WTC11 (cell line): ENCODE measurements at regions not wholly inside any gene's neighbourhood (a gene's known extent, or its start where the extent isn't known, plus 50 kb on each side); places are given as distances from the start of the nearest gene placed in this dataset.

ENCODE experiments used
- ATAC-seq: fragments of 200-7000 bp; cut with Tn5 transposase; 2 replicates; pipeline ENCODE4 v1.10.0; 2021; ENCODE audit warnings: mild to moderate bottlenecking, moderate library complexity
- CTCF ChIA-PET: fragments of 300-600 bp; sonication (Branson Sonifier 250); formaldehyde crosslinking; loops from one replicate; lab custom pipeline; 2021; ENCODE audit warnings: antibody characterized with exemption; lab: Charles Lee
- POLR2A ChIA-PET: fragments of 350-600 bp; sonication (Branson Sonifier 250); formaldehyde crosslinking; loops from one replicate; lab custom pipeline; 2021; ENCODE audit warnings: antibody characterized with exemption; lab: Charles Lee
- DNase-seq: peaks from one replicate; pipeline ENCODE4 v3.0.0; 2021; ENCODE audit warnings: low spot score
- H3K27ac Mint-ChIP-seq: 2 replicates; pipeline ENCODE4 v1.8.0; 2021; ENCODE audit warnings: mixed read lengths
- H3K27me3 Mint-ChIP-seq: 2 replicates; pipeline ENCODE4 v1.8.0; 2021; ENCODE audit warnings: low read depth, mild to moderate bottlenecking, moderate library complexity, mixed read lengths
- H3K36me3 Mint-ChIP-seq: 2 replicates; pipeline ENCODE4 v1.8.0; 2021; ENCODE audit warnings: mixed read lengths
- H3K4me1 Mint-ChIP-seq: 2 replicates; pipeline ENCODE4 v1.8.0; 2022; ENCODE audit warnings: mixed read lengths
- H3K4me3 Mint-ChIP-seq: 2 replicates; pipeline ENCODE4 v1.8.0; 2021; ENCODE audit warnings: mild to moderate bottlenecking, moderate library complexity, mixed read lengths
- H3K9me3 Mint-ChIP-seq: 2 replicates; pipeline ENCODE4 v1.8.0; 2021; ENCODE audit warnings: mixed read lengths
- AFF4 ChIP-seq: sonication (generic); formaldehyde crosslinking; IDR thresholded peaks from 2 replicates; pipeline ENCODE4 v1.8.1; 2023; ENCODE audit warnings: mild to moderate bottlenecking, missing genetic modification reagents, borderline replicate concordance
- ATF6 ChIP-seq: sonication (generic); formaldehyde crosslinking; IDR thresholded peaks from 2 replicates; pipeline ENCODE4 v1.8.1; 2023; ENCODE audit warnings: mild to moderate bottlenecking, missing genetic modification reagents
- CTCF ChIP-seq: fragments of 200-600 bp; IDR thresholded peaks from 2 replicates; pipeline ENCODE4 v1.8.0; 2022; ENCODE audit warnings: antibody characterized with exemption
- GTF2I ChIP-seq: fragments of 250-450 bp; sonication (Bioruptor Pico); conservative IDR thresholded peaks from 2 replicates; pipeline ENCODE4 v1.4.0; 2021; ENCODE audit warnings: mild to moderate bottlenecking
- HMGXB4 ChIP-seq: sonication (generic); formaldehyde crosslinking; IDR thresholded peaks from 2 replicates; pipeline ENCODE4 v1.8.1; 2023; ENCODE audit warnings: mild to moderate bottlenecking, moderate library complexity, missing genetic modification reagents
- KAT7 ChIP-seq: sonication (generic); formaldehyde crosslinking; IDR thresholded peaks from 2 replicates; pipeline ENCODE4 v1.8.1; 2023; ENCODE audit warnings: missing genetic modification reagents, mild to moderate bottlenecking, borderline replicate concordance
- MAX ChIP-seq: sonication (generic); formaldehyde crosslinking; IDR thresholded peaks from 2 replicates; pipeline ENCODE4 v1.8.0; 2022; ENCODE audit warnings: mild to moderate bottlenecking, missing genetic modification reagents
- MXD4 ChIP-seq: fragments of 250-450 bp; sonication (Bioruptor Pico); IDR thresholded peaks from 2 replicates; pipeline ENCODE4 v1.8.0; 2021; ENCODE audit warnings: mild to moderate bottlenecking, moderate library complexity, borderline replicate concordance
- NFYB ChIP-seq: sonication (generic); formaldehyde crosslinking; conservative IDR thresholded peaks from 2 replicates; pipeline ENCODE4 v1.8.0; 2022; ENCODE audit warnings: low read depth, missing genetic modification reagents
- STAT6 ChIP-seq: sonication (generic); formaldehyde crosslinking; conservative IDR thresholded peaks from 2 replicates; pipeline ENCODE4 v1.8.1; 2023; ENCODE audit warnings: mild to moderate bottlenecking, low read depth, missing genetic modification reagents, moderate library complexity
- USF2 ChIP-seq: sonication (generic); formaldehyde crosslinking; IDR thresholded peaks from 2 replicates; pipeline ENCODE4 v1.8.1; 2023; ENCODE audit warnings: mild to moderate bottlenecking, missing genetic modification reagents, moderate library complexity
- ZBTB43 ChIP-seq: sonication (generic); formaldehyde crosslinking; IDR thresholded peaks from 2 replicates; pipeline ENCODE4 v1.8.1; 2023; ENCODE audit warnings: mild to moderate bottlenecking, missing genetic modification reagents
- ZNF138 ChIP-seq: sonication (generic); formaldehyde crosslinking; conservative IDR thresholded peaks from 2 replicates; pipeline ENCODE4 v1.8.1; 2022; ENCODE audit warnings: mild to moderate bottlenecking, moderate library complexity, missing genetic modification reagents
- ZNF423 ChIP-seq: fragments of 250-450 bp; sonication (Bioruptor Pico); IDR thresholded peaks from 2 replicates; pipeline ENCODE4 v2.1.2; 2022; ENCODE audit warnings: mild to moderate bottlenecking, moderate library complexity
- ZNF671 ChIP-seq: fragments of 250-450 bp; sonication (Bioruptor Pico); IDR thresholded peaks from 2 replicates; pipeline ENCODE4 v1.8.0; 2021; ENCODE audit warnings: mild to moderate bottlenecking
- ZSCAN18 ChIP-seq: fragments of 250-450 bp; sonication (Bioruptor Pico); IDR thresholded peaks from 2 replicates; pipeline ENCODE4 v2.1.2; 2022; ENCODE audit warnings: mild to moderate bottlenecking, moderate library complexity

- no peak for TF ChIP-seq ATF6 (CRISPR knock-in tag)
- TF ChIP-seq AFF4 (CRISPR knock-in tag): no peak
- TF ChIP-seq MAX: no peak
- TF ChIP-seq CTCF: no peak
- TF ChIP-seq ZBTB43 (CRISPR knock-in tag): no peak
- no peak for TF ChIP-seq KAT7 (CRISPR knock-in tag)
- TF ChIP-seq ZNF423: no peak
- TF ChIP-seq NFYB: no peak
- TF ChIP-seq, all 79 proteins: peak for 0
These were observed 117.5 kb upstream of the PARP11 start (continued) for GRCh38 chr12:3990501-3991280.

GRCh38 chr12:3989218-3989550, 116.0 kb upstream of the PARP11 start:
- Mint-ChIP-seq H3K36me3 (no peaks in the 10 kb centered on the region), H3K4me3 (no peak overlapping the region), H3K4me1 (peaks cover 3% of the 10 kb centered on the region; the same call in 1 of the 2 replicates), H3K9me3 (no peaks in the 10 kb centered on the region), H3K27ac (no peak overlapping the region), H3K27me3 (peaks cover 4% of the 10 kb centered on the region; the same call in 1 of the 2 replicates)
- POLR2A ChIA-PET: no interaction called here
- CTCF ChIA-PET: no interaction called here
- no peak for DNase-seq
- ATAC-seq: no peak
- TF ChIP-seq HMGXB4 (CRISPR knock-in tag) (no peak), ZNF671 (CRISPR knock-in tag) (no peak), ZSCAN18 (CRISPR knock-in tag) (no peak), USF2 (no peak), MXD4 (CRISPR knock-in tag) (no peak), STAT6 (CRISPR knock-in tag) (no peak), ATF6 (CRISPR knock-in tag) (no peak), ZNF138 (CRISPR knock-in tag) (no peak), GTF2I (no peak)
